HG03457 (cell line): ENCODE measurements at regions not wholly inside any gene's neighbourhood (a gene's known extent, or its start where the extent isn't known, plus 50 kb on each side); places are given as distances from the start of the nearest gene placed in this dataset.

Experiments
- ATAC-seq: cut with Tn5 transposase; IDR thresholded peaks from one replicate; pipeline ENCODE4 v1.9.1; 2021; ENCODE audit warnings: moderate number of reproducible peaks; ENCODE audit not compliant: unreplicated experiment

- ATAC-seq = no peak
Observed at GRCh38 chr3:117168896-117169295, 459.3 kb downstream of the TUSC7 start.

- no peak for ATAC-seq
Observed at GRCh38 chr3:117170094-117170493, 460.5 kb downstream of the TUSC7 start.

GRCh38 chr3:117171124-117171523, 461.5 kb downstream of the TUSC7 start:
- ATAC-seq = no peak

- no peak for ATAC-seq
Observed at GRCh38 chr3:117172426-117172825, 462.8 kb downstream of the TUSC7 start.

- ATAC-seq = no peak
Observed at GRCh38 chr3:117181222-117181621, 471.6 kb downstream of the TUSC7 start.

GRCh38 chr3:117184574-117184973, 475.0 kb downstream of the TUSC7 start:
- no peak for ATAC-seq

- no peak for ATAC-seq
Observed at GRCh38 chr3:117191245-117191644, 481.7 kb downstream of the TUSC7 start.

GRCh38 chr3:117192888-117193287, 483.3 kb downstream of the TUSC7 start:
- ATAC-seq = no peak

GRCh38 chr3:117193390-117193789, 483.8 kb downstream of the TUSC7 start:
- ATAC-seq = no peak

- no peak for ATAC-seq
Observed at GRCh38 chr3:117195034-117195433, 485.5 kb downstream of the TUSC7 start.

GRCh38 chr3:117200962-117201361, 491.4 kb downstream of the TUSC7 start:
- no peak for ATAC-seq

- ATAC-seq = no peak
Observed at GRCh38 chr3:117201901-117202774, 492.6 kb downstream of the TUSC7 start.

GRCh38 chr3:117217355-117217754, 507.8 kb downstream of the TUSC7 start:
- ATAC-seq = no peak

GRCh38 chr3:117217760-117218316, 508.3 kb downstream of the TUSC7 start:
- ATAC-seq = no peak

- no peak for ATAC-seq
Observed at GRCh38 chr3:117218641-117219048, 509.1 kb downstream of the TUSC7 start.

- ATAC-seq = no peak
Observed at GRCh38 chr3:117219296-117219695, 509.7 kb downstream of the TUSC7 start.

- ATAC-seq = no peak
Observed at GRCh38 chr3:117226932-117227331, 517.4 kb downstream of the TUSC7 start.

- ATAC-seq = no peak
Observed at GRCh38 chr3:117228466-117228865, 518.9 kb downstream of the TUSC7 start.

- ATAC-seq = no peak
Observed at GRCh38 chr3:117230924-117231323, 521.3 kb downstream of the TUSC7 start.

GRCh38 chr3:117234331-117234730, 524.8 kb downstream of the TUSC7 start:
- no peak for ATAC-seq

GRCh38 chr3:117235304-117235703, 525.7 kb downstream of the TUSC7 start:
- no peak for ATAC-seq

- no peak for ATAC-seq
Observed at GRCh38 chr3:117238806-117239205, 529.2 kb downstream of the TUSC7 start.
